H1 (cell line): ENCODE measurements at regions not wholly inside any gene's neighbourhood (a gene's known extent, or its start where the extent isn't known, plus 50 kb on each side); places are given as distances from the start of the nearest gene placed in this dataset.

ENCODE experiments used
- CHD1 ChIP-seq: IDR thresholded peaks from 2 replicates; pipeline ENCODE4 v1.6.1; 2012; ENCODE audit warnings: low read depth, low read length, improper control_type of control experiment
- GTF2F1 ChIP-seq: IDR thresholded peaks from 2 replicates; pipeline ENCODE4 v1.6.1; 2012; ENCODE audit warnings: low read depth, low read length, improper control_type of control experiment, borderline replicate concordance
- RFX5 ChIP-seq: IDR thresholded peaks from 2 replicates; pipeline ENCODE4 v1.6.1; 2011; ENCODE audit warnings: low read depth, low read length, improper control_type of control experiment, borderline replicate concordance
- USF2 ChIP-seq: IDR thresholded peaks from 2 replicates; pipeline ENCODE4 v1.6.1; 2011; ENCODE audit warnings: low read length, improper control_type of control experiment
- TF ChIP-seq, protein P1 (sequence below): IDR thresholded peaks from 2 replicates; pipeline ENCODE4 v1.6.1; 2012; ENCODE audit warnings: low read length, inconsistent platforms

DNA sequence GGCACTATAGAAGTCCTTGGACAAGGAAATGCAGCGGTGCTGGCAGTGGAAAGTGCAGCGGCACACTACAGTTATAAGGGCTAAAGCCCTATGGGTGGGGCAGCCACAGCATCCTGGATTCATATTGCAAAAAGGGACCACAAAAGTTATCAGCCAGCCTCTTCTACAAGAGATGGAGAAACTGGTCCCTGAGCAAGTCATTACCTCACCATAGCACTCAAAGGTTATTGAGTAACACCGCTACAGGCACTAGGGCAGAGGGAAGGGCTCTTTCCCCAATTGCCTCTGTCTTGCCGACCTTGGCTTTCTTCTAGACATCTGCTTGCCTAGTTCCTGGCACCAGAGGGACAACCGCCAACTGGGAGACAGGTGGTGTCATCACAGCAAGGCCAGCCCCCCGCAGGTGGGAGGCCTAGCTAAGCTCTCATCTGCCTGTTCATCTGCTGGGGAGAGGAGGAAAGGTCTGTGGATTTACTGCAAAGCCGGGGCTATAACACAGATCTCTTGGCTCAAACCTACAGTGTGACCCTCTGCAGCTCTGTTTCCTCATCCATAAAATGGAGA, 600.0 kb downstream of the BCOR start (continued):
- no peak for TF ChIP-seq USF2
- TF ChIP-seq RFX5 = no peak
- TF ChIP-seq CHD1 = no peak
- TF ChIP-seq, protein P1, sequence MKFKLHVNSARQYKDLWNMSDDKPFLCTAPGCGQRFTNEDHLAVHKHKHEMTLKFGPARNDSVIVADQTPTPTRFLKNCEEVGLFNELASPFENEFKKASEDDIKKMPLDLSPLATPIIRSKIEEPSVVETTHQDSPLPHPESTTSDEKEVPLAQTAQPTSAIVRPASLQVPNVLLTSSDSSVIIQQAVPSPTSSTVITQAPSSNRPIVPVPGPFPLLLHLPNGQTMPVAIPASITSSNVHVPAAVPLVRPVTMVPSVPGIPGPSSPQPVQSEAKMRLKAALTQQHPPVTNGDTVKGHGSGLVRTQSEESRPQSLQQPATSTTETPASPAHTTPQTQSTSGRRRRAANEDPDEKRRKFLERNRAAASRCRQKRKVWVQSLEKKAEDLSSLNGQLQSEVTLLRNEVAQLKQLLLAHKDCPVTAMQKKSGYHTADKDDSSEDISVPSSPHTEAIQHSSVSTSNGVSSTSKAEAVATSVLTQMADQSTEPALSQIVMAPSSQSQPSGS = no peak
- TF ChIP-seq GTF2F1 = no peak
